RWPE2 (cell line): ENCODE measurements at regions not wholly inside any gene's neighbourhood (a gene's known extent, or its start where the extent isn't known, plus 50 kb on each side); places are given as distances from the start of the nearest gene placed in this dataset.

ENCODE experiments used
- ATAC-seq: fragments of 200-7000 bp; cut with Tn5 transposase; 3 replicates; pipeline ENCODE4 v1.9.1; 2021; ENCODE audit warnings: low read depth
- DNase-seq: peaks from one replicate; pipeline ENCODE4 v3.0.0-alpha.2; 2020; ENCODE audit warnings: low spot score
- H3K27ac ChIP-seq: fragments of 450-650 bp; 2 replicates; pipeline ENCODE4 v1.5.1; 2017; ENCODE audit warnings: mild to moderate bottlenecking; ENCODE audit not compliant: poor library complexity, severe bottlenecking
- H3K27me3 ChIP-seq: fragments of 250-450 bp; sonication (Bioruptor Pico); 2 replicates; pipeline ENCODE4 v1.5.1; 2021; ENCODE audit warnings: mild to moderate bottlenecking, moderate library complexity; ENCODE audit not compliant: insufficient read depth, poor library complexity, severe bottlenecking
- H3K36me3 ChIP-seq: fragments of 250-450 bp; sonication (Bioruptor Pico); 2 replicates; pipeline ENCODE4 v1.5.1; 2020; ENCODE audit warnings: low read depth, mild to moderate bottlenecking, moderate library complexity
- H3K4me1 ChIP-seq: fragments of 250-450 bp; sonication (Bioruptor Pico); 2 replicates; pipeline ENCODE4 v1.5.1; 2021; ENCODE audit warnings: mild to moderate bottlenecking, moderate library complexity; ENCODE audit not compliant: insufficient read depth, poor library complexity, severe bottlenecking
- H3K4me3 ChIP-seq: fragments of 250-450 bp; sonication (Bioruptor Pico); 2 replicates; pipeline ENCODE4 v1.5.1; 2021; ENCODE audit warnings: mild to moderate bottlenecking, moderate library complexity; ENCODE audit not compliant: severe bottlenecking
- H3K9me3 ChIP-seq: fragments of 250-450 bp; sonication (Bioruptor Pico); 2 replicates; pipeline ENCODE4 v1.5.1; 2021; ENCODE audit warnings: mild to moderate bottlenecking, moderate library complexity; ENCODE audit not compliant: severe bottlenecking
- CTCF ChIP-seq: fragments of 450-650 bp; IDR thresholded peaks from one replicate; pipeline ENCODE4 v1.5.1; 2017; ENCODE audit warnings: mild to moderate bottlenecking, moderate library complexity; ENCODE audit not compliant: poor library complexity, severe bottlenecking

- no peaks in the 10 kb centered on the region for H3K36me3 ChIP-seq
- H3K4me3 ChIP-seq, result no peak overlapping the region
- ATAC-seq (no peak), DNase-seq (no peak)
- H3K27me3 ChIP-seq, result no peaks in the 10 kb centered on the region
- H3K4me1 ChIP-seq, result no peaks in the 10 kb centered on the region
- no peak for TF ChIP-seq CTCF
- H3K9me3 ChIP-seq, result no peaks in the 10 kb centered on the region
- H3K27ac ChIP-seq, result no peak overlapping the region
Observed at GRCh38 chr2:168312036-168312822, 64.8 kb upstream of the STK39 start.

GRCh38 chr2:168314236-168314635, 66.8 kb upstream of the STK39 start:
- Histone ChIP-seq H3K4me1 (no peaks in the 10 kb centered on the region), H3K27me3 (no peaks in the 10 kb centered on the region), H3K27ac (no peak overlapping the region), H3K4me3 (no peak overlapping the region), H3K36me3 (no peaks in the 10 kb centered on the region), H3K9me3 (no peaks in the 10 kb centered on the region)
- DNase-seq (no peak), ATAC-seq (no peak)
- TF ChIP-seq CTCF, result no peak

- no peak overlapping the region for H3K27ac ChIP-seq
- H3K27me3 ChIP-seq, result no peaks in the 10 kb centered on the region
- TF ChIP-seq CTCF, result no peak
- ATAC-seq (no peak), DNase-seq (no peak)
- no peaks in the 10 kb centered on the region for H3K9me3 ChIP-seq
- peaks cover 7% of the 10 kb centered on the region for H3K4me1 ChIP-seq
- H3K36me3 ChIP-seq, result no peaks in the 10 kb centered on the region
- H3K4me3 ChIP-seq, result no peak overlapping the region
Observed at GRCh38 chr2:168315331-168316072, 68.1 kb upstream of the STK39 start.

GRCh38 chr2:168316073-168316440, 68.7 kb upstream of the STK39 start:
- peaks cover 9% of the 10 kb centered on the region for H3K4me1 ChIP-seq
- no peak for TF ChIP-seq CTCF
- H3K27ac ChIP-seq, result no peak overlapping the region
- H3K36me3 ChIP-seq, result no peaks in the 10 kb centered on the region
- H3K4me3 ChIP-seq, result no peak overlapping the region
- DNase-seq, result no peak
- no peaks in the 10 kb centered on the region for H3K27me3 ChIP-seq
- H3K9me3 ChIP-seq, result no peaks in the 10 kb centered on the region
- ATAC-seq, result no peak

GRCh38 chr2:168317282-168317681, 69.9 kb upstream of the STK39 start:
- Histone ChIP-seq H3K27ac (no peak overlapping the region), H3K4me3 (no peak overlapping the region), H3K9me3 (no peaks in the 10 kb centered on the region), H3K4me1 (peaks cover 9% of the 10 kb centered on the region), H3K27me3 (no peaks in the 10 kb centered on the region), H3K36me3 (no peaks in the 10 kb centered on the region)
- TF ChIP-seq CTCF, result no peak
- ATAC-seq, result no peak
- DNase-seq, result no peak
